ENCODE measurements at regions not wholly inside any gene's neighbourhood (a gene's known extent, or its start where the extent isn't known, plus 50 kb on each side); places are given as distances from the start of the nearest gene placed in this dataset.
A peak's percentile ranks its signal among the peaks of the same experiment; 100 is the strongest.

DNA sequence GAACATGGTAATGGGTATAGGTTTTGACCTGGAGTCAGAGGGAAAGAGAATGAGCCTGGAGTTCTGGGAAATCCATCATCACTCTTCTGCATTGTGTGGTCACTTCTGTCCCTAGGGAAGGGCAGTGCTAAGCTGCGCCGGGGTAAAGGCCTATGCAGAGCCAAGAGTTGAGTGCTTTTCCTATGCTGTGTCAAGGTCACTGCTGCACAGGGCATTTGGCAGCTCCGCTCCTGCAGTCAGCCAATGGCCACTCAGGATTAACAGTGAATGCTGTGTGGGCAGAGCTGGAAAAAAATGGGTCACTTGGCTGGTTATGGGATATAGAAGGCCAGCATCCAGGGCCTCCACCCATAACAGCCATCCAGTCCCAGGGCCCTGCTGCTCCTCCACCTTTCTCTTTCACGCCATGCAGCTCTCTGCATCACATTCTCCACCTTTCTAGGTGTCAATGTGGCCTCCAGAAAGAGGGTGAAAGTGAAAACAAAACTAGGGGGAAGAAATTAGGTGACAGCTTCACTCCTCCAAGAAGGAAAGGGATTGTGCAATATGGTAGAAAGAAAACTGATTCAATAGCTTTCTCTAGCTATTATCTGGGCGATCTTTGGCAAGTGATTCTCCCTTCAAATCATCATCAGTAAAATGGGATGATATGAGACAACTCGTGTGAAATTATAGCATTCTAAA lies 279.3 kb upstream of the ANKRD55 start:
- no peak for ATAC-seq
- intact Hi-C loops (cut with DNase I, micrococcal nuclease): no loop called here
- no peak for DNase-seq

GRCh38 chr5:56511326-56511841 lies 278.3 kb upstream of the ANKRD55 start:
- DNase-seq (no peak), ATAC-seq (no peak)
- intact Hi-C loops (cut with DNase I, micrococcal nuclease): no loop called here

GRCh38 chr5:56508249-56508648 lies 275.1 kb upstream of the ANKRD55 start:
- intact Hi-C loops (cut with DNase I, micrococcal nuclease): no loop called here
- no peak for ATAC-seq
- DNase-seq: no peak

- no peak for DNase-seq
- intact Hi-C loops (cut with DNase I, micrococcal nuclease): no loop called here
- peak; percentile 97 for ATAC-seq
These were observed 274.3 kb upstream of the ANKRD55 start for GRCh38 chr5:56507351-56507930.

DNA sequence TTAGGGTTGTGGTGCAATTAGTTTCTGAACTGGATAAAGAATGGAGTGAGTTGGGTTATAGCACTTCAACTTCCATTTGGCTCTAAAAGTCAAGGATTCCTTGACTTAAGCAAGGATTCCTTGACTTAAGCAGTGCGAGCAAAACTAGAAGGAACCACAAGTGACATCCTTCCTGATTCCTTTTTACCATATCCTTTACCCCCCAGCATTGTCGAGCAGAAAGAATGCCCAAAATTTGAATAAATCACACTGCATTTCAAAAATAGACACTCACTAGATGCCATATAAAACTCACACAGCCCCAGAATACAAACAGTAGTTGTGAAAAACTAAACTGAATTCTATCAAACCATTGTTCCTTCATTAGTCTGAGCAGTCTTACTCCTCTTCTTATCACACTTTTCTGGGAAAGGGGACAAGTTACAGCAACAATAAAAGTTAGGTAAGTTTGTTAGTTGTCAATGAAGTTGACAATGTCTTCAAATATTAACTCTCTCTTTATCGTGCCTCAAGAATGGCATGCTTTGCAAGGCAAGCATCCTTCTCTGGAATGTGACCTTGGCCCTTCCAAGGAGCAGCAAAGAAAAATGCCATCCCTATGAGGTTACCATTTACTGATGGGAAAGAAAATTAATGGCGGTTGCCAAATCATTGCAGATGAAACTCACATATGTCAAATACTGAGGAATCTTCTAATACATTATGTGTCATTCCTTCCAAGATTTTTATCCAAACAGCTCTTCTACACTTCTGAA lies 273.3 kb upstream of the ANKRD55 start:
- DNase-seq: no peak
- intact Hi-C loops (cut with DNase I, micrococcal nuclease): no loop called here
- ATAC-seq: no peak

DNA sequence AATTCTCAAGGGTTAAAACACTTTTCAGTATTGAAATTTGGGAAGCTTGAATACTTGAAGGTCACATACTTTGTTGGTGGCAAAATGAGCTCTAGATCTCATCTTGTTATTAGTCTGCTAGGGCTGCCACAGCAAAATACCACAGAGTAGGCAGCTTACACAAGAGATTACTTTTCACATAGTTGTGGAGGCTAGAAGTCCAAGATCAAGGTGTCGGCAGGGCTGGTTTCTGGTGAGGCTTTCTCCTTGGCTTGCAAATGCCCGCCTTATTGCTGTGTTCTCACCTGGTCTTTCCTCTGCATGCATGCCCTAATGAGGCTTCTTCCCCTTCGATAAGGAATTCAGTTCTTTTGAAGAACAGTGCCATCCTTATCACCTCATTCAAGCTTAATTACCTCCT lies 270.8 kb upstream of the ANKRD55 start:
- ATAC-seq (no peak), DNase-seq (no peak)
- intact Hi-C loops (cut with DNase I, micrococcal nuclease): no loop called here

GRCh38 chr5:56501781-56502557 lies 268.8 kb upstream of the ANKRD55 start:
- DNase-seq (no peak), ATAC-seq (no peak)
- intact Hi-C loops (cut with DNase I, micrococcal nuclease): no loop called here

- intact Hi-C loops (cut with DNase I, micrococcal nuclease): no loop called here
- DNase-seq (no peak), ATAC-seq (no peak)
These were observed 266.8 kb upstream of the ANKRD55 start for GRCh38 chr5:56499901-56500300.

DNA sequence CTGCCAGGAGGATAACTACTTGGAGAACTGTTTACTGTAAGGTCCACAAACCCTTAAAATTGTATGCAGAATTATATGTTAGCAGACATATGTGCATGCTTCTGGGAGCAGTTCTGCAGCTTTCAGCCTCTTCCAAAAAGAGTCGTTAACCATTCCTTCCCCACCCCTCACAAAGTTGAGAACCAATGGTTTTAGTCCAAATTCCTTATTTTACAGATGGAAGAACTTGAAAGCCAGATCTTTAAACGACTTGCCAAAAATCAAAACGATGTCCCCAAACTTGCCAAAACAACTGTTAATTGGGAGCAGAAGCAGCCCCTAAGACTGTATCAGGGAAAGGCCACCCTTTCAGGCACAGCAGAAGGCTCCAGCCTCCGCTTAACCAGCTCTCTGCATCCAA lies 266.4 kb upstream of the ANKRD55 start:
- no peak for ATAC-seq
- intact Hi-C loops (cut with DNase I, micrococcal nuclease): no loop called here
- DNase-seq: no peak

GRCh38 chr5:56498759-56499395 lies 265.7 kb upstream of the ANKRD55 start:
- DNase-seq (no peak), ATAC-seq (no peak)
- intact Hi-C loops (cut with DNase I, micrococcal nuclease): no loop called here

DNA sequence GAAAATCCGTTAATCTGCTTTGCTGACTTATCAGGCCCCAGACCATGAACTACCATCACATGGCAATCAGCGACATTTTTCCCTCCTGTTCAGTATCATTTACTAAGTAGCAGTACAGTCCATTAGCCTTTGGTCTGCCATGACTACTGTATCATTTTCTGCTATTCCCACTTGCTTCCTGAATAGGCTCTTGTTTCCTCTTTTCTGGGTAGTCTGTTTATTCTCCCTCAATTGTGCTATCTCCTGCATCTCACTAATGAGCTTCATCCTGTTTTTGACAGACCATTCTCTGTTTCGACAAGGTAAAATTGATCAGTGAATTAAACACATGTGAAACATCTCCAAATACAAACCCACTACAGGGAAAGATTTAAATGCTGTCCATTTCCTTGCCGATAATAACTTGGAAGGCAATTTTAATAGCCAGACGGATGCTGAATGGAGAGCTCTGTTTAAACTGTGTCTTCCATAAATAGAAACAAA lies 263.5 kb upstream of the ANKRD55 start:
- DNase-seq: no peak
- no peak for ATAC-seq
- intact Hi-C loops (cut with DNase I, micrococcal nuclease): no loop called here

GRCh38 chr5:56494300-56494731 lies 261.2 kb upstream of the ANKRD55 start:
- ATAC-seq: no peak
- intact Hi-C loops (cut with DNase I, micrococcal nuclease): no loop called here
- no peak for DNase-seq

GRCh38 chr5:56493766-56494165 lies 260.6 kb upstream of the ANKRD55 start:
- DNase-seq: no peak
- no peak for ATAC-seq
- intact Hi-C loops (cut with DNase I, micrococcal nuclease): no loop called here

GRCh38 chr5:56493308-56493707 lies 260.2 kb upstream of the ANKRD55 start:
- intact Hi-C loops (cut with DNase I, micrococcal nuclease): no loop called here
- ATAC-seq (no peak), DNase-seq (no peak)

- ATAC-seq: no peak
- no peak for DNase-seq
These were observed 259.7 kb upstream of the ANKRD55 start for GRCh38 chr5:56492812-56493211.

DNA sequence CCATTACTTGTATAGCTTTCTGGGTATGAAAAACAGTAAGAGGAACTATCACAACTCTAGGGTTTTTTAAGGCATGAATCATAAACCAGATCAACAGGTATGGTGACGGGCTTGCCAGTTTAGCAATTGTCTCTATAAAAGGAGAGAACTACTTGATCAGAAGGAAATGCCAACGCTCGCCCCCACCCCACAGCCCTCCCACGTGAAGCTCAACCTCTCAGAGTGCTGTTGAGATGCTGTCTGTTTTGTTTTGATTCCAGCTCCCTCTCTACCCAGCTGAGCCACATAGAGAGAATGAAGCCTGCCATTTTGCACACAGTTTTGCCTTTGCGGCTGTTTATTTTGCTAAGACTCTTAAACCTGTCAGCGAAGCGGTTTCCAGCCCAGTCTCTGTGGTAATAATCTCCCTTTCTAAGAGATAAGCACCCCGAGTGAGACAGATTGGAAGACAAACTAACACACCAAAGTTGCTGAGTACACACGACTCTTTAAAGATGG lies 257.9 kb upstream of the ANKRD55 start:
- intact Hi-C loops (cut with DNase I, micrococcal nuclease): no loop called here
- no peak for DNase-seq

More at GRCh38 chr5:56492812-56493211, 259.7 kb upstream of the ANKRD55 start:
- intact Hi-C loops (cut with DNase I, micrococcal nuclease): no loop called here

DNA sequence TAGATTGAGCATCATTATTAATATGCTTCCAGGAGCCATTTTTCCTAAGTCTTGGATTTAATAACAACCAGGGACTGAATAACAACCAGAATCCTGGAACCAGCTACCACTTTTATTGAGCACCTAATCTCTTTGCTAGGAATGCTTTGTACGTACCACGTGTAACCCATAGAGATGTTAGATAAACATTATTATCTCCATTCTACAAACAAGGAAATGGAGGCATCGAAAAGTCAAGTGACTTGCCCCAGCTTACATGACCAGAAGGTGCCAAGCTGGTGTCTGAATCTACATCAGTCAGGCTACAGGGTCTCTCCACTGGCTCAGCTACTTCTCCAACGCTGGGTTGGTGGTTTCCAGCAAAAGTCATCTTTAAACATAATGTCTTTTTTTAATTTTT lies 256.1 kb upstream of the ANKRD55 start:
- intact Hi-C loops (cut with DNase I, micrococcal nuclease): no loop called here
- peak; percentile 53 for ATAC-seq

More for the DNA sequence above, 257.9 kb upstream of the ANKRD55 start:
- no peak for ATAC-seq

GRCh38 chr5:56487528-56488115 lies 254.5 kb upstream of the ANKRD55 start:
- ATAC-seq: no peak
- DNase-seq: no peak
- intact Hi-C loops (cut with DNase I, micrococcal nuclease): no loop called here

More for the DNA sequence above, 256.1 kb upstream of the ANKRD55 start:
- DNase-seq: no peak
